OCI-LY3 (cell line): ENCODE measurements at regions not wholly inside any gene's neighbourhood (a gene's known extent, or its start where the extent isn't known, plus 50 kb on each side); places are given as distances from the start of the nearest gene placed in this dataset.

Experiments used
- EZH2phosphoT487 ChIP-seq: fragments of 200-600 bp; shearing (Covaris generic); IDR thresholded peaks from 2 replicates; pipeline ENCODE4 v1.6.1; 2018; ENCODE audit warnings: antibody characterized with exemption, mixed run types, low read depth
- TF ChIP-seq, protein P1 (sequence below): fragments of 200-600, 300-600 bp; sonication (generic); IDR thresholded peaks from 2 replicates; pipeline ENCODE4 v1.5.1; 2014; ENCODE audit warnings: antibody characterized with exemption, low read length, low read depth

DNA sequence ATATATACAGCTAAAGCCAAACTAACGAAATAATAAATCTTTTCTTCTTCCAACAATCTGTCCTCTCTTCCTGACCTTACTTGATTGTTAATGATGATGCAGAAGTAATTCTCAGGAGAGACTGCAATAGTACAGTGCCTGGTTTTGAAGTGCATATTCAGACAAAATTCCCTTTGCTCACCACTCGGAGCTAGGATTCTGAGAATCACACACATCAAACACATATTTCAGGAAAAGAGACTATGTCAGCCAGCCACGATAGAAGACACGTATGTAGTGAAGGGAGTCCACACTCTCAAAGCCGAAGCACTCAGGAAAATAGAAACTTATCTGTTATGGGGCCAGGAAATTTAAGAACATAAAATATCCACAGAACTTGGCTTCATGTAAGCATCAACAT, 362.5 kb upstream of the FAT1 start:
- TF ChIP-seq, protein P1, sequence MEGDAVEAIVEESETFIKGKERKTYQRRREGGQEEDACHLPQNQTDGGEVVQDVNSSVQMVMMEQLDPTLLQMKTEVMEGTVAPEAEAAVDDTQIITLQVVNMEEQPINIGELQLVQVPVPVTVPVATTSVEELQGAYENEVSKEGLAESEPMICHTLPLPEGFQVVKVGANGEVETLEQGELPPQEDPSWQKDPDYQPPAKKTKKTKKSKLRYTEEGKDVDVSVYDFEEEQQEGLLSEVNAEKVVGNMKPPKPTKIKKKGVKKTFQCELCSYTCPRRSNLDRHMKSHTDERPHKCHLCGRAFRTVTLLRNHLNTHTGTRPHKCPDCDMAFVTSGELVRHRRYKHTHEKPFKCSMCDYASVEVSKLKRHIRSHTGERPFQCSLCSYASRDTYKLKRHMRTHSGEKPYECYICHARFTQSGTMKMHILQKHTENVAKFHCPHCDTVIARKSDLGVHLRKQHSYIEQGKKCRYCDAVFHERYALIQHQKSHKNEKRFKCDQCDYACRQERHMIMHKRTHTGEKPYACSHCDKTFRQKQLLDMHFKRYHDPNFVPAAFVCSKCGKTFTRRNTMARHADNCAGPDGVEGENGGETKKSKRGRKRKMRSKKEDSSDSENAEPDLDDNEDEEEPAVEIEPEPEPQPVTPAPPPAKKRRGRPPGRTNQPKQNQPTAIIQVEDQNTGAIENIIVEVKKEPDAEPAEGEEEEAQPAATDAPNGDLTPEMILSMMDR, result no peak
- TF ChIP-seq EZH2phosphoT487, result no peak
